Neural progenitor cell (in vitro differentiated cells): ENCODE measurements at regions not wholly inside any gene's neighbourhood (a gene's known extent, or its start where the extent isn't known, plus 50 kb on each side); places are given as distances from the start of the nearest gene placed in this dataset.

Source experiments
- EZH2 ChIP-seq: fragments of 200-600 bp; sonication (generic); IDR thresholded peaks from 2 replicates; pipeline ENCODE4 v1.6.1; 2017; ENCODE audit warnings: antibody characterized with exemption, mild to moderate bottlenecking, moderate library complexity
- EZH2phosphoT487 ChIP-seq: fragments of 200-600 bp; sonication (generic); IDR thresholded peaks from 2 replicates; pipeline ENCODE4 v1.6.1; 2017; ENCODE audit warnings: antibody characterized with exemption
- TF ChIP-seq, protein P1 (sequence below): fragments of 200-600 bp; sonication (generic); IDR thresholded peaks from 2 replicates; pipeline ENCODE4 v1.5.1; 2017; ENCODE audit warnings: antibody characterized with exemption, mild to moderate bottlenecking

DNA sequence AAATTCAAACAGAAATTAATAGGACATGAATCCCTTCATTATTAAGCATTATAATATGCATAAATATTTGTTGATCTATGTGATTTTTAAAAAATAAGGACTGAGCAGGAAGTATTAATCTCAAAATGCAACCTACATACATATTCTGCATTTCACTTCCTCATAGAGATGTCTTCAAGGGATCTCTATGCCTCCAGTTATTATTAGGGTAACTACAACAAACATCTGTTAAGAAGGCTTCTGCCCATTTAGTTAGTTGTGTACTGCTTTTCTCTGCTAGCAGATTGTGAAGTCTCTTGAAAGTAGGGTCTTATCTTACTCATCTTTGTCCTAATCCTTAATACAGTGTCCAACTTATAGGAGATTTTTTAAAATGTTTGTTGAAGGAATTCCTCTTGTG, 414.1 kb downstream of the ACTL7B start:
- TF ChIP-seq, protein P1, sequence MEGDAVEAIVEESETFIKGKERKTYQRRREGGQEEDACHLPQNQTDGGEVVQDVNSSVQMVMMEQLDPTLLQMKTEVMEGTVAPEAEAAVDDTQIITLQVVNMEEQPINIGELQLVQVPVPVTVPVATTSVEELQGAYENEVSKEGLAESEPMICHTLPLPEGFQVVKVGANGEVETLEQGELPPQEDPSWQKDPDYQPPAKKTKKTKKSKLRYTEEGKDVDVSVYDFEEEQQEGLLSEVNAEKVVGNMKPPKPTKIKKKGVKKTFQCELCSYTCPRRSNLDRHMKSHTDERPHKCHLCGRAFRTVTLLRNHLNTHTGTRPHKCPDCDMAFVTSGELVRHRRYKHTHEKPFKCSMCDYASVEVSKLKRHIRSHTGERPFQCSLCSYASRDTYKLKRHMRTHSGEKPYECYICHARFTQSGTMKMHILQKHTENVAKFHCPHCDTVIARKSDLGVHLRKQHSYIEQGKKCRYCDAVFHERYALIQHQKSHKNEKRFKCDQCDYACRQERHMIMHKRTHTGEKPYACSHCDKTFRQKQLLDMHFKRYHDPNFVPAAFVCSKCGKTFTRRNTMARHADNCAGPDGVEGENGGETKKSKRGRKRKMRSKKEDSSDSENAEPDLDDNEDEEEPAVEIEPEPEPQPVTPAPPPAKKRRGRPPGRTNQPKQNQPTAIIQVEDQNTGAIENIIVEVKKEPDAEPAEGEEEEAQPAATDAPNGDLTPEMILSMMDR: no peak
- no peak for TF ChIP-seq EZH2
- TF ChIP-seq EZH2phosphoT487: no peak
